ENCODE measurements at regions not wholly inside any gene's neighbourhood (a gene's known extent, or its start where the extent isn't known, plus 50 kb on each side); places are given as distances from the start of the nearest gene placed in this dataset.

GRCh38 chr13:97631158-97631557, 197.2 kb downstream of the RAP2A start:
- no peak for DNase-seq (ENCODE audit: low spot score)

- no peak for DNase-seq (ENCODE audit: low spot score)
Observed at GRCh38 chr13:97639236-97639635, 205.3 kb downstream of the RAP2A start.

- no peak for DNase-seq (ENCODE audit: low spot score)
Observed at GRCh38 chr13:97640268-97640667, 206.3 kb downstream of the RAP2A start.

- no peak for DNase-seq (ENCODE audit: low spot score)
Observed at GRCh38 chr13:97648171-97648880, 214.4 kb downstream of the RAP2A start.

- no peak for DNase-seq (ENCODE audit: low spot score)
Observed at GRCh38 chr13:97648881-97649224, 214.9 kb downstream of the RAP2A start.

GRCh38 chr13:97653443-97654140, 219.6 kb downstream of the RAP2A start:
- no peak for DNase-seq (ENCODE audit: low spot score)

GRCh38 chr13:97654236-97654635, 220.3 kb downstream of the RAP2A start:
- DNase-seq (ENCODE audit: low spot score), result no peak

GRCh38 chr13:97658556-97658955, 224.6 kb downstream of the RAP2A start:
- no peak for DNase-seq (ENCODE audit: low spot score)

- DNase-seq (ENCODE audit: low spot score), result peak; percentile 46
Observed at GRCh38 chr13:97659602-97660001, 225.6 kb downstream of the RAP2A start.

GRCh38 chr13:97660594-97661260, 226.8 kb downstream of the RAP2A start:
- DNase-seq (ENCODE audit: low spot score), result no peak

GRCh38 chr13:97686594-97686993, 252.6 kb downstream of the RAP2A start:
- no peak for DNase-seq (ENCODE audit: low spot score)

- no peak for DNase-seq (ENCODE audit: low spot score)
Observed at GRCh38 chr13:97692628-97693027, 258.7 kb downstream of the RAP2A start.

- no peak for DNase-seq (ENCODE audit: low spot score)
Observed at GRCh38 chr13:97695684-97696083, 257.8 kb upstream of the IPO5 start.

GRCh38 chr13:97696921-97697320, 256.6 kb upstream of the IPO5 start:
- no peak for DNase-seq (ENCODE audit: low spot score)

GRCh38 chr13:97700306-97700848, 253.1 kb upstream of the IPO5 start:
- DNase-seq (ENCODE audit: low spot score), result no peak

- DNase-seq (ENCODE audit: low spot score), result no peak
Observed at GRCh38 chr13:97702614-97703013, 250.9 kb upstream of the IPO5 start.

GRCh38 chr13:97710797-97711196, 242.7 kb upstream of the IPO5 start:
- DNase-seq (ENCODE audit: low spot score), result no peak

GRCh38 chr13:97712770-97713169, 240.7 kb upstream of the IPO5 start:
- no peak for DNase-seq (ENCODE audit: low spot score)

- no peak for DNase-seq (ENCODE audit: low spot score)
Observed at GRCh38 chr13:97715763-97716162, 237.7 kb upstream of the IPO5 start.

GRCh38 chr13:97716746-97717145, 236.7 kb upstream of the IPO5 start:
- no peak for DNase-seq (ENCODE audit: low spot score)

- DNase-seq (ENCODE audit: low spot score), result no peak
Observed at GRCh38 chr13:97719736-97720135, 233.7 kb upstream of the IPO5 start.

GRCh38 chr13:97720896-97721295, 232.6 kb upstream of the IPO5 start:
- DNase-seq (ENCODE audit: low spot score), result no peak

- DNase-seq (ENCODE audit: low spot score), result no peak
Observed at GRCh38 chr13:97723655-97724054, 229.8 kb upstream of the IPO5 start.

All from globus pallidus (tissue), 1 donor.